ENCODE measurements at regions not wholly inside any gene's neighbourhood (a gene's known extent, or its start where the extent isn't known, plus 50 kb on each side); places are given as distances from the start of the nearest gene placed in this dataset.

DNA sequence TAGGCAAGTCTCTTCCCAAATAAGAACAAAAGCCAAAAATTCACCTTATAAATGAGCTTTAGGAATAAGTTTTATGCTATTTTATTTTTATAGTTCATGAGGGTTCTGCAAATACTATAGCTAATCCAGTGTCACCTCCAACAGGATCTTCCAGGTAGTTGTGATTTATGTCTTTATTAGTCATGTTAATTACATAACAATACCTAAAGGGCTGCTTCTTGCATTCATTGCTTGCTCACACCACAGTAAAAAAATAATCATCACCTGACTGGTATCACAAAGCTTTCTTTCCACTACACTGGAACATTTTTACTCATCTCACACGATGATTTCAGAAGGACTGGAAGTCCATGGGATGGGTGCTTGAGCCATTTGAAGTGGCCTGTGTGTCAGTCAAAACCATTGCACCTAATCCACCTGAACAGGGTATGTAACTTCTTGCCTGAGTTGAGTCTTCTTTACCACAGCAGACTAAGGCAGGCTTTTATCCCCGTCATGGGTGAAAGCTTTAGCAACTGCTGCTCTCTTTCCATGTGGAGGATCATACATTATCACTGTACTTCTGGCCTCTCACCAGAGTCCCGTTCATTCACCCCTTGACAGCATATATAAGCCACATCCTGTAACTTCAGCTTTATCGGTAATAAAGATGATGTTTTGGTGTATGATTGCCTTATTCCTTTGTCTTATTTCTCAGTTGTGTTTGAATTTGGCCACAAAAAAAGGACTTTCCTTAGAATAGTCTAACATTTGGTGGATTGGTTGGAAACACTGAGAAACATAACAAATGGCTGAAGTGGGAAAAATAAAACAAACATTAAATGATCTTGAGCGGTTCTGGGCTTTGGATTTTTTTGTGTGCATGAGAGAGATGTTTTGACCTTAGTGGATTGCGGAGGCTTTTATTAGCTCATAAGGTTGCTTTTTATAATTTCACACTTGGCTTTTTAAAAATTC lies 382.6 kb upstream of the THBS1 start:
- in situ Hi-C loops (cut with HindIII; ENCODE audit: low pct_unique_long_range_greater_than_20kb, low sequenced_read_pairs) = no loop called here
- no peak for TF ChIP-seq JUND (IDR thresholded peaks at IDR 0.05; ENCODE audit: low read depth)
- DNase-seq (ENCODE audit: low read depth in 1 of 2, low spot score in 1 of 2) = no peak

DNA sequence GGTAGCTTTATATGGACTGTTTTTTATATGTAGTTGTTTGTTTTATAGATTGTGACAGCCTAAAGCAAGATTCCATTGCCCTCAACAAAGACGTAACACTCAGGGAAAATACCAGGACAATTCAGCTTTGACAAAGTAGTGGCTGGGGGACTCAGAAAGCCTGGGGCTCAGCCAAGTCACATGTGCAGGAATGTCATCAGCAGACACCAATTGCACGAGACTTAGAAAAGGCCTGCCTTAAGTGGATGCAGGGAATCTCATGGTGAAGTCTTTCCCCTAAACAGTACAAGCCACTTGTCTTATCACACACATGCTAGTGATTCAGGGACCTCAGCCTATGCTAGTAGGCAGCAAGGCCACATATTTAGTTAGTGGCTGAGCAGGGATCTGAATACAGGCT lies 381.8 kb upstream of the THBS1 start:
- no peak for TF ChIP-seq JUND (IDR thresholded peaks at IDR 0.05; ENCODE audit: low read depth)
- in situ Hi-C loops (cut with HindIII; ENCODE audit: low pct_unique_long_range_greater_than_20kb, low sequenced_read_pairs) = no loop called here
- DNase-seq (ENCODE audit: low read depth in 1 of 2, low spot score in 1 of 2) = no peak

DNA sequence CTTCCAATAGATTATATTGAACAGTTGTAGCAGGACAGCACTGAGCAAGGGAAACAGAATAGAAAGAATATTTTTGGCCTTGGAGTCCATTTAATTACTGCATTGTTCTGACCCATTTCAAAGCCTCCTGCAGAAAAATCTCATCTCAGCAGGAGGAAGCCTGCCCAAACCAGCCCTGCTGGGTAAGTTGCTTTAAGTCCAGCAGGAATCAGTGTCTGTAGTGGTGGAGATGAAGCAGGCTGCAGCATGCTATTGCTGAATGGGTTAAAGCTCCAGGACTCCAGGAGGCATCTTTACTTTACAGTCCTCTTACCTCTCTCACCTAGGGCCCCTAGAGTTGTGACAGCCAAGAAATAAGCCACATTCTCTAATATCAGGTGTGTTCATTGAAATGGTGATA lies 380.3 kb upstream of the THBS1 start:
- in situ Hi-C loops (cut with HindIII; ENCODE audit: low pct_unique_long_range_greater_than_20kb, low sequenced_read_pairs) = no loop called here
- no peak for TF ChIP-seq JUND (IDR thresholded peaks at IDR 0.05; ENCODE audit: low read depth)
- no peak for DNase-seq (ENCODE audit: low read depth in 1 of 2, low spot score in 1 of 2)

DNA sequence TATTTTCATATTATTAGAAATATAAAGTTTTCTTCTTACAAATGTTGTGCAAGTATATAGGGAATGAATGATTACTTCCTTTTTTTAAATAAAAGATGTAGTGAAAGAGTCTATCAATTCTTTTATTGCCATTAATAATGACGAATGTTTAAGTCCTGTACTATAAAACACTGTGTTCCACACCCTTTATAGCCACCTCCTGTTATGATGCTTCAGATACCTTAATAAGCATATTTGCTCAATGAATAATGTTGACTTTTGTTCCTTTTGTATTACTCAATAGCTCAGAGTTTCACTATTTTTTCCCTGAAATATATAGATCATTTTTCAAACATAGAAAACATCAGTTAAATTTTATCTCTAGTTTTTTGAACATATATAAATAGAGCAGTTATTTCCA lies 378.2 kb upstream of the THBS1 start:
- no peak for TF ChIP-seq JUND (IDR thresholded peaks at IDR 0.05; ENCODE audit: low read depth)
- DNase-seq (ENCODE audit: low read depth in 1 of 2, low spot score in 1 of 2) = no peak
- in situ Hi-C loops (cut with HindIII; ENCODE audit: low pct_unique_long_range_greater_than_20kb, low sequenced_read_pairs) = no loop called here

DNA sequence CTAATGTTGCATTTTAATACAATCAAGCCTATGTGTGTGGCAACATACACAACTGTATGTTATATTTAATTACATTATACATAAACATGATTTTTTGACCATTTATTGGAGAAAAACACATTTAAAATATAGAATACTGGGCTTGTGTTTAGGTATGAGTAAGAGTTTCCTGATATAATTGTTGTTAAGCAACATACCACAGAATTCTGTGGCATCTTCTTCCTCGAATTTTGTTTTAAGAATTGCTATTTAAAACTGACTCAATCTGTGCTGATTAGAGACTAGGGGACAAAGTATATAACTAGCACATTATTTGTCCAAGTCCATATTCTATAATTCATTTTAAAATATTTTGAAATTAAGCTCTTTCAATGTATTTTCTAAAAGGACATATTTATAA lies 376.8 kb upstream of the THBS1 start:
- DNase-seq (ENCODE audit: low read depth in 1 of 2, low spot score in 1 of 2) = no peak
- in situ Hi-C loops (cut with HindIII; ENCODE audit: low pct_unique_long_range_greater_than_20kb, low sequenced_read_pairs) = no loop called here

DNA sequence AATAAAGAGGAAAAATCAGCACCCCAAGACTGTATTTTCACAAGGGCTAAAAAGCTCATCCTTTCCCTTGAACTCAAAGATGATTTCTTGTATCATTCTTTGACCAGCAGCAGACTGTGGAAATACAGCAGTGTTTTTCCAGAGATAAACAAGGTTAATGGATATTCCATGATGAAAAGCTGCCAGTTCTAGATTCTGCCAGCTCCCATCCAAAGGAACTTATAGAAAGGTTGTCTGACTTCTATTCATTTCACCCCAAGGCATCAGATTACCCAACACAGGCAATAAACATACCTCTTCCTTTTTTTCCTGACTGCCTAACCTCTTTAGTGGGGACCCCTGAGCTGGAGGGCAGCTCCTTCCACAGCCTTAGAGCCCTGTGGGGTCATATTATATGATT lies 375.8 kb upstream of the THBS1 start:
- in situ Hi-C loops (cut with HindIII; ENCODE audit: low pct_unique_long_range_greater_than_20kb, low sequenced_read_pairs) = no loop called here
- DNase-seq (ENCODE audit: low read depth in 1 of 2, low spot score in 1 of 2) = no peak
- TF ChIP-seq JUND (IDR thresholded peaks at IDR 0.05; ENCODE audit: low read depth) = no peak

More for the DNA sequence above, 376.8 kb upstream of the THBS1 start:
- no peak for TF ChIP-seq JUND (IDR thresholded peaks at IDR 0.05; ENCODE audit: low read depth)

DNA sequence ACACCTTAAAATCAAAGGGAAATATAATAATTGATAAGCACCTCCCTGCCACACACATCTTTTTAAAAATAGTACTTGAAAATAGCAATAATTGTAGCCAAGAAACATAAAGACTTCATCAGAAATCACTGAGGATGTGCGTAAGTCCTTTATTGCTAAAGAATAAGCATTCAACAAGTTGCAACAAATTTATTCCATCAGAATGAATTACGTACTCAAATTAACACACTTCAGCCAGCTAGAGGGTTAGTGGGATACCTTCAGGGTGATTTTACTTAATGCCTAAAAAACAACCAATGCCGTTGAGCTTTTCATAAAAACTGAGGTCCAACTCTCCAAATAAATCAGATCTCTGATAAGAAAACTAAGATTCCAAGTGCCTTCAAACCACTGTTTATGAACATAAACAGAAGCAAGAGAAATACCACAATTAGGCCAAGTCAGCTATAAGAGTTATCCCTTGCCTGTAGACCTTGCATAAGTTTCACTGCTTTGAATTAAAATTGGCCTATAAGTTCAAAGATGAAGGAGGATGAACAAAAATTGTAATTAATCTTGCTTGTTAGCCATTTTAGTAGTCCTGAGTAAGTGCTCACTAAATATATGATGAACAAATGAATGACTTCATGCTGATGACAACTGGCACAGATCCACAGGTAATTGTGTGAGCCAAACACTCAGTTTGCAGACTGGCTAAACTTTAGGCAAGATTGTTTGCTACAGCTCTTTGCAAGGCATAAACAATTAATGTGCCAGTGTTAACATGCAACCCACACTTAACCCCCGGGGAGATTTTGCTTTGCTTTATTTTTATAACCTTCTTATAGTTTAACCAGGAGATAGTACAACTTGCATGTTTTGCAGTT lies 375.1 kb upstream of the THBS1 start:
- no peak for TF ChIP-seq JUND (IDR thresholded peaks at IDR 0.05; ENCODE audit: low read depth)
- in situ Hi-C loops (cut with HindIII; ENCODE audit: low pct_unique_long_range_greater_than_20kb, low sequenced_read_pairs) = no loop called here

DNA sequence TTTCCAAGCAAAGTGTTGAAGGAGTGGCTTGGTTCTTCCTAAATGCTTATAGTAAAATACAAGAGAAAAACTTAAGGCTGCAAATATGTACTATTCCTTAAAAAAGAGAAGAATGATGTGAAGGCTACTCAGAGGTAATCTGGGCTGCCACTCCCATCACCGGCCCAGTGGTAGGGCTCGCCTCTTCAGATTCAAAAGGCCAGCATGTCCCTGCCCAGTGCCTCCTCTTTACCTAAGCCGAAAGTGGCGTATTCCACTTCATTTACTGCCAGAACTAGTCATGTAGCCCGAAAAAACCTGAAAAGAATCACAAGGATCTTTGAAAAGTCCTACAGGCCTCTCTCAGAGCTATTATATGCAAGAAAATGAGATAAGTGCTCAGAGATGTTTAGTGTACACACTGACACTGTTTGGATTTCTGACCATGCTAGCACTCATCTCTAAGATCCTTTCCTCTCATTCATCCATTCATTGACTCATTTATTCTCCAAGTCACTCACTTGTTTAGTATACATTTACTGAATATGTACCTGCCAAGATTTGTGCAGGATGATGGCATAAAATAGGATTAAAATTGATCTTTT lies 373.3 kb upstream of the THBS1 start:
- in situ Hi-C loops (cut with HindIII; ENCODE audit: low pct_unique_long_range_greater_than_20kb, low sequenced_read_pairs) = no loop called here
- no peak for DNase-seq (ENCODE audit: low read depth in 1 of 2, low spot score in 1 of 2)
- no peak for TF ChIP-seq JUND (IDR thresholded peaks at IDR 0.05; ENCODE audit: low read depth)

More for the DNA sequence above, 375.1 kb upstream of the THBS1 start:
- DNase-seq (ENCODE audit: low read depth in 1 of 2, low spot score in 1 of 2) = no peak

DNA sequence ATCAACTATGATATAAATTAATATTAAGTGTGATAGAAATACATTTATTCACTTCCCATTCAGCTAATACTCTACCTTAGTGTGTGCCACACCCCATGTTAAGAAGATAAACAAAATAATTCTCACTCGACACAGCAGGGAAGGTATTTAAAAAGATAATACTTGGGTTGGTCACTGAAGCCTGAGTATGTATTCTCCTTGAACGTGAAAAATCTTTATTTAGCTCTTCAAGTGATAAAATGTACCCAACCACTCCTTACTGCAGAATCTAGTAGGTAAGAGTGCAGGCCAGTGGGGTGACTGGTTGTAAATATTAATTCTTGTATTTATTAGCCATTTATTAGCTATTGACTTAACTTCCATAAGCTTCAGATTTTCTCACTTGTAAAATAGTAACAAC lies 372.7 kb upstream of the THBS1 start:
- no peak for TF ChIP-seq JUND (IDR thresholded peaks at IDR 0.05; ENCODE audit: low read depth)
- DNase-seq (ENCODE audit: low read depth in 1 of 2, low spot score in 1 of 2) = no peak
- in situ Hi-C loops (cut with HindIII; ENCODE audit: low pct_unique_long_range_greater_than_20kb, low sequenced_read_pairs) = no loop called here

DNA sequence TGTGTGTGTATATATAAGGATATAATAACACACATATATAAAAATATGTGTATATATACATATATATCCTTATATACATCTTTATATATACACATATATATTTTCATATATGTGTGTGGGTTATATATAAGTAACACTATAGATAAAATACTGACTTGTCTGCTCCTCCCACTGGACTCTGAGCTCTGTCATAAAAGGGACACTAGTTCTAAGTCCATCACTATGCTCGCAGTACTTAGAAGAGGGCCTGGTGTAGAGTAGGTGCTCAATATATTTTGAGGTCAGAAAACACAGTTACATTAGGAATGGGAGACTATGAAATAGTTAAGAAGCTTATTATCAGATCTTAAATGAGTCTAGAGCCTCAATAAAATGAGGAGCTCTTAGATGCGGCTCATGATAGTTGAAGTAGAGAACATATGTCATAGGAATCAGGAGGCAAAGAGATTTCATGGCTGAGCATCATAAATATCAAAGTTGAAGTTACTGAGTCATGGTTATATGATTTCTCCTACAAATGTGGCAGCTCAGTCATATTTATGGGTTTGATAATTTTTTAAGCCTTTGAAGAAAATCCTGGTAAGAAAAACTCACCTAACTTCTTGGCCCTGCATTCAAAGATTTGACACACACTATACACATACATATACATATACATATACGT lies 371.2 kb upstream of the THBS1 start:
- no peak for TF ChIP-seq JUND (IDR thresholded peaks at IDR 0.05; ENCODE audit: low read depth)
- in situ Hi-C loops (cut with HindIII; ENCODE audit: low pct_unique_long_range_greater_than_20kb, low sequenced_read_pairs) = no loop called here
- no peak for DNase-seq (ENCODE audit: low read depth in 1 of 2, low spot score in 1 of 2)

DNA sequence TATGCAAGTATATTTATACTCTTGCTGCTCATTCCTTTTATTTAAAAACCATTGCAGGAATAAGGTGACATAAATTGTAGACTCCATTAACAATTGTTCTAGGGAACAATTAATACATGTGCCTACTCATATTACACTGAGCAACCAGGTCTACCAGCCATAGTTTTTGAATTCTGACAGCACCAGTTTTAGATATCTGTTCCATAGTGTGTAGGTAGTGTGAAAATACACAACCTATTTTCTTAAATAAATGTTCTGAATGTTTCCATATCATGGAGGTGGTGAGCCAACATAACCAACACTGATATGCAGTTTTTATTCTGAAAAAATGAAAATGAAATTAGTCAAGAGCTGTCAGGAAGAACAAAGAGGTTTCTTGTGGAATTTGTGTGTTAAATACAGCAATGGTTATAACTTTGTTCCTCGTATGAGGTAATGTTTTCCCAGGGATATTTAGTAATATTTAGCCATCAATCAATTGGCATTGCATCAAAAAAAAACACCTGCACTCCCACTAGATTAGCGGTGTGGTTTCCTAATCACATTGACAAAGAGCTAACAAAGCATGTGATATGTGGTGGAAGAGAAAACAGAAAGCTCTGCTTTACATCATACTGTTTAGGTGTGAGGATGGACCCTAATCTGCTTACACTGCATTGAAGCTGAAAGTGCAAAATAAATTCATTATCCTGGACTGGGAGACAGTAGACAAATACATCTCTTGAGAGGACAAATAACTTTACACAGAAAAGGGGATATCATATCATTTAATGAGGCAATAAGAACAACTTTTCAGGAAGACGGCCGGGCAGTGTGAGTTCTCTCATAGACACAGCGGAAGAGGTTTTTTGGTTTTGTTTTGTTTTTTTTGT lies 369.5 kb upstream of the THBS1 start:
- in situ Hi-C loops (cut with HindIII; ENCODE audit: low pct_unique_long_range_greater_than_20kb, low sequenced_read_pairs) = no loop called here
- DNase-seq (ENCODE audit: low read depth in 1 of 2, low spot score in 1 of 2) = no peak
- no peak for TF ChIP-seq JUND (IDR thresholded peaks at IDR 0.05; ENCODE audit: low read depth)
